Transverse colon (tissue), 4 donors: ENCODE measurements at regions not wholly inside any gene's neighbourhood (a gene's known extent, or its start where the extent isn't known, plus 50 kb on each side); places are given as distances from the start of the nearest gene placed in this dataset.
"Not testable (repeated sequence)": the region's sequence is repeated elsewhere in the genome, so short reads cannot be mapped to it uniquely, and the experiment has no call there.

Experiments
- DNase-seq: peaks from one replicate; pipeline ENCODE4 v3.0.0-alpha.2; 2019
- H3K27ac ChIP-seq, 4 donors: fragments of 200-600 bp; sonication (generic); 2 replicates each; pipeline ENCODE4 v1.5.1; 2016 to 2018; ENCODE audit warnings: inconsistent platforms in 4 of 4
- H3K27me3 ChIP-seq: fragments of 200-600 bp; sonication (generic); 2 replicates; pipeline ENCODE4 v1.5.1; 2017; ENCODE audit warnings: inconsistent platforms
- H3K36me3 ChIP-seq, 4 donors: fragments of 200-600 bp; sonication (generic); 2 replicates each; pipeline ENCODE4 v1.5.1; 2017 to 2019; ENCODE audit warnings: inconsistent platforms in 4 of 4
- H3K4me1 ChIP-seq, 4 donors: fragments of 200-600 bp; sonication (generic); 2 replicates each; pipeline ENCODE4 v1.5.1; 2017 to 2020; ENCODE audit warnings: inconsistent platforms in 4 of 4
- H3K4me3 ChIP-seq, 4 donors: fragments of 200-600 bp; sonication (generic); 1 replicate in 1 of 4; 2 replicates in 3 of 4; pipeline versions ENCODE4 v1.5.1 to v1.6.1; 2017 to 2019; ENCODE audit warnings: inconsistent platforms in 4 of 4
- H3K9me3 ChIP-seq, 2 donors: fragments of 200-600 bp; sonication (generic); 2 replicates each; pipeline ENCODE4 v1.5.1; 2017 to 2019; ENCODE audit warnings: inconsistent platforms in 2 of 2
- EP300 ChIP-seq: sonication (generic); formaldehyde crosslinking; IDR thresholded peaks from one replicate; pipeline ENCODE4 v1.6.1; 2017; ENCODE audit warnings: antibody characterized with exemption, low read depth
- POLR2A ChIP-seq: fragments of 450-650 bp; IDR thresholded peaks from one replicate; pipeline ENCODE4 v1.6.1; 2016; ENCODE audit warnings: antibody characterized with exemption, mild to moderate bottlenecking, moderate library complexity
- POLR2AphosphoS5 ChIP-seq, 3 donors: sonication (generic); formaldehyde crosslinking; IDR thresholded peaks; one replicate each; pipeline ENCODE4 v1.6.1; 2016; ENCODE audit warnings: antibody characterized with exemption in 3 of 3
- WGBS, 2 donors: methylation state at CpG; one replicate each; pipeline ENCODE4 v1.1.5; 2018; ENCODE audit warnings: low coverage in 1 of 2; 5-methylcytosine and 5-hydroxymethylcytosine counted together
- in situ Hi-C, 4 donors: fragments of 200-750 bp; cut with MboI; loops; one replicate each; pipeline versions ENCODE4 v1.15.0 to v1.15.1; 2017; ENCODE audit warnings: low sequenced_read_pairs in 3 of 4, low pct_ligation_motif_present in 1 of 4, low pct_unique_long_range_greater_than_20kb in 1 of 4
- intact Hi-C: fragments of 100-400 bp; cut with DNase I; formaldehyde crosslinking; loops from one replicate; pipeline ENCODE4 v1.15.1; 2023; ENCODE audit warnings: low total_unique reads
- TF ChIP-seq, protein P1 (sequence below), 5 experiments: fragments of 200-600 bp in 3 of 5; fragments of 450-650 bp in 2 of 5; sonication (generic) in 3 of 5; IDR thresholded peaks; 1 replicate in 2 of 5; 2 replicates in 3 of 5; pipeline ENCODE4 v1.5.1; 2016 to 2017; ENCODE audit warnings: antibody characterized with exemption in 5 of 5, inconsistent platforms in 3 of 5, mild to moderate bottlenecking in 2 of 5, moderate library complexity in 1 of 5

DNA sequence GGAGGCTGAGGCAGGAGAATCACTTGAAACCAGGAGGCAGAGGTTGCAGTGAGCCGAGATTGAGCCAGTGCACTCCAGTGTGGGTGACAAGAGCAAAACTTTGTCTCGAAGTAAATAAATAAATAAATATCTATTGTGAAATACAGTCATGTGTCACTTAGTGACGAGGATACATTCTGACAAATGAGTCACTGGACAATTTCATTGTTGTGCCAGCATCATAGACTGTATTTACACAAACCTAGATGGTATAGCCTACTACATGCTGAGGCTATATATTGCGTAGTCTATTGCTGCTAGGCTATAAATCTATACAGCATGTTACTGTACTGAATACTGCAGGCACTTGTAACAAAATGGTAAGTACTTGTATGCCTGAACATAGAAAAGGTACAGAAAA lies 61.1 kb upstream of the CCL21 start:
- Histone ChIP-seq H3K27ac (no peak overlapping the region), H3K9me3 (no peaks in the 10 kb centered on the region), H3K27me3 (peaks cover 34% of the 10 kb centered on the region), H3K36me3 (no peaks in the 10 kb centered on the region), H3K4me1 (no peaks in the 10 kb centered on the region), H3K4me3 (no peak overlapping the region)
- WGBS, 2 donors: 32 to 45% methylated on average over 4 of the region's 4 CpGs
- no peak for TF ChIP-seq POLR2A
- TF ChIP-seq POLR2AphosphoS5 (IDR thresholded peaks at IDR 0.05): no peak
- no peak for TF ChIP-seq EP300
- TF ChIP-seq, protein P1, sequence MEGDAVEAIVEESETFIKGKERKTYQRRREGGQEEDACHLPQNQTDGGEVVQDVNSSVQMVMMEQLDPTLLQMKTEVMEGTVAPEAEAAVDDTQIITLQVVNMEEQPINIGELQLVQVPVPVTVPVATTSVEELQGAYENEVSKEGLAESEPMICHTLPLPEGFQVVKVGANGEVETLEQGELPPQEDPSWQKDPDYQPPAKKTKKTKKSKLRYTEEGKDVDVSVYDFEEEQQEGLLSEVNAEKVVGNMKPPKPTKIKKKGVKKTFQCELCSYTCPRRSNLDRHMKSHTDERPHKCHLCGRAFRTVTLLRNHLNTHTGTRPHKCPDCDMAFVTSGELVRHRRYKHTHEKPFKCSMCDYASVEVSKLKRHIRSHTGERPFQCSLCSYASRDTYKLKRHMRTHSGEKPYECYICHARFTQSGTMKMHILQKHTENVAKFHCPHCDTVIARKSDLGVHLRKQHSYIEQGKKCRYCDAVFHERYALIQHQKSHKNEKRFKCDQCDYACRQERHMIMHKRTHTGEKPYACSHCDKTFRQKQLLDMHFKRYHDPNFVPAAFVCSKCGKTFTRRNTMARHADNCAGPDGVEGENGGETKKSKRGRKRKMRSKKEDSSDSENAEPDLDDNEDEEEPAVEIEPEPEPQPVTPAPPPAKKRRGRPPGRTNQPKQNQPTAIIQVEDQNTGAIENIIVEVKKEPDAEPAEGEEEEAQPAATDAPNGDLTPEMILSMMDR (IDR thresholded peaks at IDR 0.05): no peak
- intact Hi-C loops (no loop called here), in situ Hi-C loops (no loop called here)
- no peak for DNase-seq

DNA sequence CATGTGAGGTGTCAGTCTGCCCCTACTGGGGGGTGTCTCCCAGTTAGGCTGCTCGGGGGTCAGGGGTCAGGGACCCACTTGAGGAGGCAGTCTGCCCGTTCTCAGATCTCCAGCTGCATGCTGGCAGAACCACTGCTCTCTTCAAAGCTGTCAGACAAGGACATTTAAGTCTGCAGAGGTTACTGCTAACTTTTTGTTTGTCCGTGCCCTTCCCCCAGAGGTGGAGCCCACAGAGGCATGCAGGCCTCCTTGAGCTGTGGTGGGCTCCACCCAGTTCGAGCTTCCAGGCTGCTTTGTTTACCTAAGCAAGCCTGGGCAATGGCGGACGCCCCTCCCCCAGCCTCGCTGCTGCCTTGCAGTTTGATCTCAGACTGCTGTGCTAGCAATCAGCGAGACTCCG lies 57.2 kb upstream of the CCL21 start:
- in situ Hi-C loops, H3K9me3 ChIP-seq, H3K4me3 ChIP-seq, H3K27ac ChIP-seq, H3K36me3 ChIP-seq, H3K4me1 ChIP-seq, DNase-seq, intact Hi-C loops: not testable (repeated sequence)
- H3K27me3 ChIP-seq: peaks cover 28% of the 10 kb centered on the region
- 30% methylated on average over 8 of the region's 9 CpGs; no CpG with 5 or more reads in 1 of the 2 donors for WGBS, 2 donors

DNA sequence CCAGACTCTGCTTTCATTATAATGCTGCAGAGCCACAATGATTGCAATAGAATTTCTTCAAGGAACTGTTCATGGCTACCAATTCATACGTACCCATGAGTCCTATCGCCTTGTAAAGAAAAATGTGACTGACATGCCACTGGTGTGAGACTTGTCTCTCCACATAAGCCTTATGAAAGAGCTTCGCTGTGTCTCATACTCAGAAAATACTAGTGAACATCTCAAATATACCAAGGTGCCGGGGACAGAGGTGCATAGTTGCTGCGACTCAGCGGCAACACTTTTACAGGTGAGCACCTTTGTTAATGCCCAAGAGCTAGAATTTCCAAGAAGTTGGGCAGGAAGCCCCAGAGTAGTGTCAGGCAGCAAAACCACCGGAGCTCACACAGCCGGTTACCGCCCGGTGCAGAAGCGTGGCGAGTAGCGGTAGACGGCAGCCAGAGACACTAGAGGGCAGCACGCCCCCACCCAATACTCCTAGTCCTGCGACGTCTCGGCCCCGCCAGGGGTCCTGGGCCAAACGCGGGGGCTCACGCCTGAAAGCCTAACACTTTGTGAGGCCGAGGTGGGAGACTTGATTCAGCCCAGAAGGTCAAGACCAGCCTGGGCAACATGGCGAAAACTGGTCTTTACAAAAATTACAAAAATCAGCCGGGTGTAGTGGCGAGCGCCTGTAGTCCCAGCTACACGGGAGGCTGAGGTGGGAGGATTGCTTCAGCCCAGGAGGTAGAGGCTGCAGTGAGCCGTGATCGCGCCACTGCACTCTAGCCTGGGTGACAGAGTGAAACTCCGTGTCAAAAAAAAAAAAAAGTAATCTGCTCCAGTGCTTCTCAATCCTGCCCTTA lies 50.5 kb upstream of the CCL21 start:
- in situ Hi-C loops, H3K9me3 ChIP-seq, intact Hi-C loops, H3K4me3 ChIP-seq, H3K4me1 ChIP-seq, H3K36me3 ChIP-seq, H3K27ac ChIP-seq: not testable (repeated sequence)
- peaks cover 23% of the 10 kb centered on the region for H3K27me3 ChIP-seq
- TF ChIP-seq, protein P1 (IDR thresholded peaks at IDR 0.05): peak; percentile 44 to 60 (median 47)
- WGBS, 2 donors: 36 to 64% methylated on average over 3 to 32 of the region's 32 CpGs
- peak; percentile 42 for DNase-seq
